Glutamatergic neuron (in vitro differentiated cells): ENCODE measurements at regions not wholly inside any gene's neighbourhood (a gene's known extent, or its start where the extent isn't known, plus 50 kb on each side); places are given as distances from the start of the nearest gene placed in this dataset.
"Not testable (repeated sequence)": the region's sequence is repeated elsewhere in the genome, so short reads cannot be mapped to it uniquely, and the experiment has no call there.

ENCODE experiments used
- DNase-seq: peaks from one replicate; pipeline ENCODE4 v3.0.0; 2022
- H3K27ac Mint-ChIP-seq: one replicate; pipeline ENCODE4 v1.8.0; 2020; ENCODE audit warnings: mild to moderate bottlenecking, mixed read lengths, inconsistent platforms; ENCODE audit not compliant: unreplicated experiment
- H3K27me3 Mint-ChIP-seq: one replicate; pipeline ENCODE4 v1.8.0; 2020; ENCODE audit warnings: mild to moderate bottlenecking, moderate library complexity, mixed read lengths, inconsistent platforms; ENCODE audit not compliant: unreplicated experiment
- H3K36me3 Mint-ChIP-seq: one replicate; pipeline ENCODE4 v1.8.0; 2020; ENCODE audit warnings: mild to moderate bottlenecking, mixed read lengths, inconsistent platforms; ENCODE audit not compliant: unreplicated experiment
- H3K4me1 Mint-ChIP-seq: one replicate; pipeline ENCODE4 v1.8.0; 2020; ENCODE audit warnings: mild to moderate bottlenecking, low read depth, mixed read lengths, inconsistent platforms; ENCODE audit not compliant: unreplicated experiment
- H3K4me3 Mint-ChIP-seq: one replicate; pipeline ENCODE4 v1.8.0; 2020; ENCODE audit warnings: mild to moderate bottlenecking, mixed read lengths, inconsistent platforms; ENCODE audit not compliant: unreplicated experiment
- H3K9me3 Mint-ChIP-seq: one replicate; pipeline ENCODE4 v1.8.0; 2020; ENCODE audit warnings: mild to moderate bottlenecking, moderate library complexity, mixed read lengths, inconsistent platforms; ENCODE audit not compliant: unreplicated experiment
- CTCF ChIP-seq: fragments of 200-600 bp; sonication (generic); IDR thresholded peaks from one replicate; pipeline ENCODE4 v1.5.0; 2021; ENCODE audit not compliant: partially characterized antibody, unreplicated experiment

DNA sequence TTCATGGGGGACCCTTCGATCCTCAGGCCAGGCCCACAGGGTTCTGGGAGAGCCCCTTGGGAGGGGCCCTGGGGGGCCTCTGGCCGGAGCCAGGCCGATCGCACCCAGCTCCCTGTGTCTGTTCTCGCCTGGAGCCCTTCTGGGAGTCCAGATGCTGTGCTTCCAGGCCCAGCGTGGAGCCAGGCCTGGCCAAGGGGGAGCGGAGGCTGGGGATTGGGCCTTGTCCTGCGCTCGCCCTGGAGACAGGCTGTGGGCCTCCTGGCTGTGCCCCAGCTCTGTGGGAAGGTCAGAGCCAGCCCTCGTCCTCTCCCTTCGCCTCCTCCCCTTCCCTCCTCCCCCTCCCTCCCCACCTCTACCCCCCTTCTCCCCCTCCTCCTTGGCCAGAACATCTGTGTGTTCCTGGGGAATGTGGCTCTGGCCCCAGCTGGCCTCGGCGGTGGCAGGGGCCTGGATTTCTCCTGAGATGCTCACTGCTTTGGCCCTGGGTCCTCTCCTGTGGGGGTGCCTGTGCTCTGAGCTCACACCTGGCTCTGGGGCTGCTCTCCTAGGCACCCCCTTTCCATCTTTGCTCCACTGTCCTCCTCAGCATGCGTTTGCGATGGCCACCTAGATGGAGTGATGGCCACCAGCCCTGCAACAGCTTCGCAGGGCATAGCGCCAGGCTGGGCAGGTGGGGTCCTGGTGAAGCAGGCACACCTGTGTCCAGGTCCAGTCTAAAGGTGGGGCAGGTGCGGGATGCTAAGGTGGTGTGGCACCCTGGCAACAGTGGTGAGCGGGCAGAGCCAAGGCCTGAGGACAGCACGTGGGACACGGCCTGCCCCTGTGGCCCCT, 90.6 kb upstream of the CIBAR2 start:
- H3K4me3 Mint-ChIP-seq: no peak overlapping the region
- peak overlapping the region; percentile 79 for H3K27ac Mint-ChIP-seq
- H3K9me3 Mint-ChIP-seq: peaks cover 11% of the 10 kb centered on the region
- no peak for TF ChIP-seq CTCF
- no peaks in the 10 kb centered on the region for H3K36me3 Mint-ChIP-seq
- DNase-seq: peak; percentile 73
- peaks cover 23% of the 10 kb centered on the region for H3K4me1 Mint-ChIP-seq
- peaks cover 12% of the 10 kb centered on the region for H3K27me3 Mint-ChIP-seq

DNA sequence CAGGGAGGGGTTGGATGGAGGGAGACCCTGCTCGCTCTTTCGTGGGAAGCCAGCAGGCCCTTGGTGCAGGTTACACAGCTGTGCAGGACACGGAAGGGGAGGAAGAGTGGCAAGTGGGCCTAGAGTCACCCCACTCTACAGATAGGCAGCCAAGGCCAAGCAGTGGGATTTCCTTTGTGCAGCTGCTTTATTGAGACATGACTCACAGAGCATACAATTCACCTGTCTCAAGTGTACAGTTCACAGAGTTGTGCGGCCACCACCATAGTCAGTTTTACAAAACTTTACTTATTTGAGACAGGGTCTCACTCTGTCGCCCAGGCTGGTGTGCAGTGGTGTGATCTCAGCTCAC, 91.2 kb upstream of the CIBAR2 start:
- Mint-ChIP-seq H3K36me3 (no peaks in the 10 kb centered on the region), H3K27ac (peak overlapping the region; percentile 79), H3K27me3 (peaks cover 9% of the 10 kb centered on the region), H3K4me1 (peaks cover 20% of the 10 kb centered on the region), H3K4me3 (no peak overlapping the region), H3K9me3 (peaks cover 13% of the 10 kb centered on the region)
- no peak for TF ChIP-seq CTCF
- DNase-seq: no peak

DNA sequence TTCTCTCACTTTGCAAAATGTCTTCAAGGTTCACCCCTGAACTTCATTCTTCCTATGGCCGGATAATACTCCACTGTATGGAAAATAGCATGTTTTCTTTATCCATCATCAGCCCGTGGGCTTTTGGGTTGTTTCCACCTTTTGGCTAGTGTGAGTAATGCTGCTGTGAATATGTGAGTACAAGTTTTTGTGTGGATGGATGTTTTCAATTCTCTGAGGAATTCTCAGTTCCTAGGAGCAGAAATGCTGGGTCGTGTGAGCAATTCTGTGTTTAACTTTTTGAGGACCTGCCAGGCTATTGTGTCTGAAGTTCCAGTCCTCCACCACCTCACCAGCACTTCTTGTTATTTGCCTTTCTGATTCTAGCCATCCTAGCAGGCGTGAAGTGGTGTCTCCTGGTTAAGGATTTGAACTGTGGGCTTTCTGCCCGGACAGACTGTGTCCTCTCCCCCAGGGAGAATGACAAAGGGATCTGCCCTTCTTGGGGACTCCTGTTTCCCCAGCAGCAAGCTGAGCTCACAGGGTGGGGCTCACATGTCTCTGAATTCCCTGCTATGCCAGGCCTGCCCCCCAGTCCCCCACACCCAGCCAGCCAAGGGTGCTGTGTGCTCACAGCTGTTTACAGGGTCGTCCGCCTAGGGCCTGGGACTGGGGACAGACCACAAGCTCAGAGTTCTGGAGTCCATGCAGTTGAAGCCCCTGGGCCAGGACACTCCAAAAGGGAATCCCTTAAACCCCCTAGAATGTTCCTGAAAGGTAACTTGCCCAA, 92.2 kb upstream of the CIBAR2 start:
- peaks cover 15% of the 10 kb centered on the region for H3K9me3 Mint-ChIP-seq
- no peak overlapping the region for H3K27ac Mint-ChIP-seq
- H3K4me1 Mint-ChIP-seq: peaks cover 20% of the 10 kb centered on the region
- H3K36me3 Mint-ChIP-seq: no peaks in the 10 kb centered on the region
- no peak overlapping the region for H3K4me3 Mint-ChIP-seq
- DNase-seq: no peak
- no peak for TF ChIP-seq CTCF
- peaks cover 9% of the 10 kb centered on the region for H3K27me3 Mint-ChIP-seq

DNA sequence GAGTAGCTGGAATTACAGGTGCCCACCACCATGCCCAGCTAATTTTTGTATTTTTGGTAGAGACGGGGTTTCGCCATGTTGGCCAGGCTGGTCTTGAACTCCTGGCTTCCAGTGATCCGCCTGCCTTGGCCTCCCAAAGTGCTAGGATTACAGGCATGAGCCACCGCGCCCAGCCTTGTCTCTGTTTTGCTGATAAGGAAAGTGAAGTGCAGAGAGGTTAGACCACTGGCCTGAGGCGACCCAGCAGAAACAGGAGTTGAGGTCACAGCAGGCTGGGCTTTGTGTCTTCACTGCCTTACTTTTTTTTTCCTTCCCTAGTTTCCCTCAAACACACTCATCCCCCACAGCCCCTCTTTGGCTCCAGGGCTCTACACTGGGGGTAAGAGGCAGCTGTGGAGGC, 93.0 kb upstream of the CIBAR2 start:
- not testable (repeated sequence) for H3K27me3 Mint-ChIP-seq, H3K27ac Mint-ChIP-seq, H3K36me3 Mint-ChIP-seq, H3K4me3 Mint-ChIP-seq, DNase-seq
- Mint-ChIP-seq H3K4me1 (peaks cover 20% of the 10 kb centered on the region), H3K9me3 (peaks cover 15% of the 10 kb centered on the region)

GRCh38 chr16:85205747-85206471, 93.6 kb upstream of the CIBAR2 start:
- peak; percentile 55 for DNase-seq
- no peaks in the 10 kb centered on the region for H3K36me3 Mint-ChIP-seq

More at GRCh38 chr16:85205747-85206471, 93.6 kb upstream of the CIBAR2 start:
- TF ChIP-seq CTCF: no peak
- Mint-ChIP-seq H3K9me3 (peaks cover 13% of the 10 kb centered on the region), H3K27me3 (peaks cover 9% of the 10 kb centered on the region), H3K4me1 (peaks cover 20% of the 10 kb centered on the region), H3K4me3 (peak overlapping the region; percentile 81), H3K27ac (peak overlapping the region; percentile 92)
